CD14-positive monocyte (primary cell): ENCODE measurements at regions not wholly inside any gene's neighbourhood (a gene's known extent, or its start where the extent isn't known, plus 50 kb on each side); places are given as distances from the start of the nearest gene placed in this dataset.

ENCODE experiments used
- DNase-seq, 3 donors: peaks; one replicate each; pipeline ENCODE4 v3.0.0-alpha.2; 2011 to 2022
- H2AFZ ChIP-seq: 2 replicates; pipeline ENCODE4 v1.6.0; 2012; ENCODE audit warnings: mild to moderate bottlenecking, low read depth, low read length, inconsistent platforms; ENCODE audit not compliant: insufficient read depth, poor library complexity, severe bottlenecking
- H3K27ac ChIP-seq, 2 donors: 1 replicate in 1 of 2; 2 replicates in 1 of 2; pipeline ENCODE4 v1.5.1; 2012 to 2013; ENCODE audit warnings: low read length in 2 of 2, control low read depth in 1 of 2, inconsistent platforms in 1 of 2, low read depth in 1 of 2, mild to moderate bottlenecking in 1 of 2
- H3K27me3 ChIP-seq, 2 donors: one replicate each; pipeline versions ENCODE4 v1.6.0 to v1.6.1; 2011 to 2013; ENCODE audit warnings: low read length in 2 of 2; ENCODE audit not compliant: control insufficient read depth in 2 of 2, insufficient read depth in 2 of 2
- H3K36me3 ChIP-seq, 2 donors: replicated peaks in 1 of 2; 1 replicate in 1 of 2; 2 replicates in 1 of 2; pipeline versions ENCODE4 v1.5.1 to v1.6.1; 2012 to 2013; ENCODE audit warnings: low read length in 2 of 2, control low read depth in 1 of 2, inconsistent platforms in 1 of 2, mild to moderate bottlenecking in 1 of 2; ENCODE audit not compliant: insufficient read depth in 2 of 2, control insufficient read depth in 1 of 2
- H3K4me1 ChIP-seq, 2 donors: 1 replicate in 1 of 2; 2 replicates in 1 of 2; pipeline versions ENCODE4 v1.5.1 to v1.6.1; 2012 to 2013; ENCODE audit warnings: low read length in 2 of 2, control low read depth in 1 of 2, inconsistent platforms in 1 of 2, mild to moderate bottlenecking in 1 of 2, moderate library complexity in 1 of 2; ENCODE audit not compliant: insufficient read depth in 2 of 2, control insufficient read depth in 1 of 2
- H3K4me2 ChIP-seq: replicated peaks from 2 replicates; pipeline ENCODE3; 2012; ENCODE audit warnings: low read length, moderate library complexity, mild to moderate bottlenecking; ENCODE audit not compliant: poor library complexity, severe bottlenecking; ENCODE audit errors: extremely low read depth
- H3K4me3 ChIP-seq, 3 experiments: fragments of 200-600 bp in 1 of 3; sonication (generic) in 1 of 3; replicated peaks in 1 of 3; 1 replicate in 2 of 3; 2 replicates in 1 of 3; pipeline ENCODE4 v1.5.1; 2011 to 2013; ENCODE audit warnings: low read length in 3 of 3, mild to moderate bottlenecking in 3 of 3, control low read depth in 2 of 3, low read depth in 2 of 3, inconsistent platforms in 1 of 3, moderate library complexity in 1 of 3
- H3K79me2 ChIP-seq: 2 replicates; pipeline ENCODE4 v1.6.0; 2012; ENCODE audit warnings: mild to moderate bottlenecking, control low read depth, inconsistent platforms, low read length, moderate library complexity; ENCODE audit not compliant: insufficient read depth
- H3K9ac ChIP-seq: 2 replicates; pipeline ENCODE4 v1.6.0; 2017; ENCODE audit warnings: low read length, mild to moderate bottlenecking; ENCODE audit not compliant: insufficient read depth, poor library complexity, severe bottlenecking
- H3K9me3 ChIP-seq, 2 donors: replicated peaks in 1 of 2; 1 replicate in 1 of 2; 2 replicates in 1 of 2; pipeline versions ENCODE4 v1.5.1 to v1.6.1; 2012 to 2013; ENCODE audit warnings: low read length in 2 of 2, control low read depth in 1 of 2; ENCODE audit not compliant: control insufficient read depth in 1 of 2, insufficient read depth in 1 of 2
- H4K20me1 ChIP-seq: 2 replicates; pipeline ENCODE4 v1.6.0; 2012; ENCODE audit warnings: mild to moderate bottlenecking, low read length, control low read depth, moderate library complexity; ENCODE audit not compliant: insufficient read depth
- H3K27ac Mint-ChIP-seq, 7 donors: one replicate each; pipeline ENCODE4 v1.8.0; 2020; ENCODE audit warnings: mild to moderate bottlenecking in 7 of 7, mixed read lengths in 7 of 7, moderate library complexity in 6 of 7, inconsistent platforms in 2 of 7
- H3K27me3 Mint-ChIP-seq, 3 donors: one replicate each; pipeline ENCODE4 v1.8.0; 2021 to 2022; ENCODE audit warnings: low read depth in 3 of 3, mild to moderate bottlenecking in 3 of 3, mixed read lengths in 3 of 3, moderate library complexity in 3 of 3, inconsistent platforms in 1 of 3
- H3K36me3 Mint-ChIP-seq, 2 donors: one replicate each; pipeline ENCODE4 v1.8.0; 2020; ENCODE audit warnings: mixed read lengths in 2 of 2, inconsistent platforms in 1 of 2, mild to moderate bottlenecking in 1 of 2
- H3K4me1 Mint-ChIP-seq: one replicate; pipeline ENCODE4 v1.8.0; 2020; ENCODE audit warnings: mild to moderate bottlenecking, mixed read lengths
- H3K4me3 Mint-ChIP-seq, 2 donors: one replicate each; pipeline ENCODE4 v1.8.0; 2020; ENCODE audit warnings: mild to moderate bottlenecking in 2 of 2, mixed read lengths in 2 of 2, moderate library complexity in 1 of 2
- H3K9me3 Mint-ChIP-seq, 7 donors: one replicate each; pipeline ENCODE4 v1.8.0; 2020 to 2022; ENCODE audit warnings: mixed read lengths in 7 of 7, mild to moderate bottlenecking in 6 of 7, moderate library complexity in 6 of 7, inconsistent platforms in 2 of 7
- CTCF ChIP-seq: fragments of 200-600 bp; IDR thresholded peaks from one replicate; pipeline ENCODE4 v1.8.0; 2022; ENCODE audit warnings: antibody characterized with exemption, mild to moderate bottlenecking
- WGBS: methylation state at CpG from one replicate; pipeline ENCODE4 v1.1.5; 2013; ENCODE audit warnings: missing lambda C conversion rate; ENCODE audit not compliant: insufficient coverage; 5-methylcytosine and 5-hydroxymethylcytosine counted together
- intact Hi-C, 2 donors: fragments of 100-400 bp; cut with micrococcal nuclease; formaldehyde crosslinking; loops; one replicate each; pipeline versions ENCODE4 v1.15.0 to v1.15.1; 2023

- no peaks in the 10 kb centered on the region for H3K79me2 ChIP-seq
- Mint-ChIP-seq H3K36me3 (no peaks in the 10 kb centered on the region), H3K4me1 (no peaks in the 10 kb centered on the region), H3K27ac (no peak overlapping the region), H3K4me3 (no peak overlapping the region), H3K9me3 (peaks cover 0 to 9% (median 3%) of the 10 kb centered on the region in 7 donors), H3K27me3 (peaks cover 11 to 23% (median 21%) of the 10 kb centered on the region in 3 donors)
- H3K9ac ChIP-seq: no peak overlapping the region
- H2AFZ ChIP-seq: no peak overlapping the region
- H3K9me3 ChIP-seq: no peaks in the 10 kb centered on the region
- no peaks in the 10 kb centered on the region for H3K4me1 ChIP-seq
- no peaks in the 10 kb centered on the region for H3K27me3 ChIP-seq
- intact Hi-C loops: no loop called here
- H4K20me1 ChIP-seq: no peaks in the 10 kb centered on the region
- H3K4me2 ChIP-seq: no peak overlapping the region
- no peaks in the 10 kb centered on the region for H3K36me3 ChIP-seq
- WGBS: 52% methylated on average over 7 of the region's 8 CpGs
- no peak for DNase-seq
- no peak overlapping the region for H3K27ac ChIP-seq
- TF ChIP-seq CTCF: no peak
- no peak overlapping the region for H3K4me3 ChIP-seq
Observed at GRCh38 chr17:74118504-74118903, 85.0 kb upstream of the RPL38 start.

- 96% methylated on average over 9 of the region's 16 CpGs for WGBS
- Histone ChIP-seq H4K20me1 (no peaks in the 10 kb centered on the region), H3K9me3 (no peaks in the 10 kb centered on the region), H3K4me1 (no peaks in the 10 kb centered on the region), H3K9ac (no peak overlapping the region), H3K4me3 (no peak overlapping the region), H3K27me3 (no peaks in the 10 kb centered on the region), H3K27ac (no peak overlapping the region), H2AFZ (no peak overlapping the region), H3K4me2 (no peak overlapping the region), H3K79me2 (no peaks in the 10 kb centered on the region), H3K36me3 (no peaks in the 10 kb centered on the region)
- H3K9me3 Mint-ChIP-seq: peaks cover 0 to 9% (median 3%) of the 10 kb centered on the region in 7 donors
- H3K27me3 Mint-ChIP-seq: peaks cover 11 to 23% (median 19%) of the 10 kb centered on the region in 3 donors
- no peak for DNase-seq
- TF ChIP-seq CTCF: no peak
- H3K4me3 Mint-ChIP-seq: no peak overlapping the region
- intact Hi-C loops: no loop called here
- no peaks in the 10 kb centered on the region for H3K4me1 Mint-ChIP-seq
- peak overlapping the region in 1 of 7 donors; percentile 7 for H3K27ac Mint-ChIP-seq
- no peaks in the 10 kb centered on the region for H3K36me3 Mint-ChIP-seq
Observed at GRCh38 chr17:74119049-74119580, 84.4 kb upstream of the RPL38 start.
